Loucy (cell line): ENCODE measurements at regions not wholly inside any gene's neighbourhood (a gene's known extent, or its start where the extent isn't known, plus 50 kb on each side); places are given as distances from the start of the nearest gene placed in this dataset.

Source experiments
- H2AFZ ChIP-seq: fragments of 200-600 bp; sonication (generic); 2 replicates; pipeline ENCODE4 v1.6.0; 2016; ENCODE audit warnings: antibody characterized with exemption, mild to moderate bottlenecking, low read length, moderate library complexity
- H3F3A ChIP-seq: fragments of 200-600 bp; 2 replicates; pipeline ENCODE4 v1.6.0; 2016; ENCODE audit warnings: antibody characterized with exemption, low read depth, mild to moderate bottlenecking
- H3K27me3 ChIP-seq: fragments of 200-600 bp; sonication (generic); 2 replicates; pipeline ENCODE4 v1.6.1; 2014; ENCODE audit warnings: low read length, mild to moderate bottlenecking; ENCODE audit not compliant: insufficient read depth, poor library complexity, severe bottlenecking
- H3K36me3 ChIP-seq: fragments of 200-600 bp; sonication (generic); 2 replicates; pipeline ENCODE4 v1.6.1; 2016; ENCODE audit warnings: low read length; ENCODE audit not compliant: insufficient read depth
- H3K4me1 ChIP-seq: fragments of 200-600 bp; sonication (generic); 2 replicates; pipeline ENCODE4 v1.5.1; 2014; ENCODE audit warnings: low read length, mild to moderate bottlenecking; ENCODE audit not compliant: insufficient read depth, poor library complexity, severe bottlenecking
- H3K4me2 ChIP-seq: fragments of 200-600 bp; sonication (generic); 2 replicates; pipeline ENCODE4 v1.6.0; 2014; ENCODE audit warnings: antibody characterized with exemption, low read length, low read depth, mild to moderate bottlenecking; ENCODE audit not compliant: poor library complexity, severe bottlenecking
- H3K4me3 ChIP-seq: fragments of 200-600 bp; sonication (generic); 2 replicates; pipeline ENCODE4 v1.5.1; 2014; ENCODE audit warnings: low read length, mild to moderate bottlenecking, mixed read lengths; ENCODE audit not compliant: poor library complexity, severe bottlenecking
- H3K79me2 ChIP-seq: fragments of 200-600 bp; sonication (generic); 2 replicates; pipeline ENCODE4 v1.6.1; 2014; ENCODE audit warnings: low read length; ENCODE audit not compliant: insufficient read depth
- H3K9ac ChIP-seq: fragments of 200-600 bp; sonication (generic); 2 replicates; pipeline ENCODE4 v1.6.0; 2014; ENCODE audit warnings: mild to moderate bottlenecking, low read depth, low read length, moderate library complexity; ENCODE audit not compliant: poor library complexity, severe bottlenecking
- H3K9me2 ChIP-seq: fragments of 200-600 bp; sonication (generic); replicated peaks from 2 replicates; pipeline ENCODE4 v1.6.1; 2016; ENCODE audit warnings: low read depth, low read length, mixed read lengths
- H3K9me3 ChIP-seq: fragments of 200-600 bp; sonication (generic); 2 replicates; pipeline ENCODE4 v1.6.1; 2014; ENCODE audit warnings: mild to moderate bottlenecking, antibody characterized with exemption, low read length, low read depth; ENCODE audit not compliant: insufficient read depth
- H4K20me1 ChIP-seq: fragments of 200-600 bp; sonication (generic); 2 replicates; pipeline ENCODE4 v1.6.0; 2014; ENCODE audit warnings: antibody characterized with exemption, low read length, mild to moderate bottlenecking; ENCODE audit not compliant: insufficient read depth, poor library complexity, severe bottlenecking
- EZH2phosphoT487 ChIP-seq: fragments of 200-600 bp; IDR thresholded peaks from 2 replicates; pipeline ENCODE4 v1.6.1; 2018; ENCODE audit warnings: antibody characterized with exemption, mild to moderate bottlenecking, moderate library complexity, borderline replicate concordance
- TF ChIP-seq, protein P1 (sequence below): fragments of 200-600 bp; sonication (generic); conservative IDR thresholded peaks from 2 replicates; pipeline ENCODE4 v1.5.1; 2014; ENCODE audit warnings: mild to moderate bottlenecking, antibody characterized with exemption, low read length

DNA sequence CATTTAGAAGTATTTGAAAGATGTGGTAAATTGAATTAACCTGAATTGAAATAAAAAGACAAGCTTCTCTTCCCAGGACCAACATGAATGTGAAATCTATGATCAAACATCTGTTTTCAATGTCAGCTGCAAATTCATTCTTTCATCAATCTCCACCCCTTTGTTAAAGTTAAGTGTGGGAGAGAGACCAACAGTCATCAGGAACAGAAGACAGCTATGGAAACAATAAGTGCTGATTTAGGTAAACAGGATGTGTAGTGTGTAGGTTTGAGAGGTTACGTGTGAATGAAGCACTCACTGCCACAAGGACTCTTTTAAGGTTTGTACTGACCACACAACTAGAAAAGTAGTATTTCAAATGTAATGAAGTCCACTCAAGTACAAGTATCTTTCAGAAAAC lies 1659.8 kb upstream of the CELF4 start:
- TF ChIP-seq, protein P1, sequence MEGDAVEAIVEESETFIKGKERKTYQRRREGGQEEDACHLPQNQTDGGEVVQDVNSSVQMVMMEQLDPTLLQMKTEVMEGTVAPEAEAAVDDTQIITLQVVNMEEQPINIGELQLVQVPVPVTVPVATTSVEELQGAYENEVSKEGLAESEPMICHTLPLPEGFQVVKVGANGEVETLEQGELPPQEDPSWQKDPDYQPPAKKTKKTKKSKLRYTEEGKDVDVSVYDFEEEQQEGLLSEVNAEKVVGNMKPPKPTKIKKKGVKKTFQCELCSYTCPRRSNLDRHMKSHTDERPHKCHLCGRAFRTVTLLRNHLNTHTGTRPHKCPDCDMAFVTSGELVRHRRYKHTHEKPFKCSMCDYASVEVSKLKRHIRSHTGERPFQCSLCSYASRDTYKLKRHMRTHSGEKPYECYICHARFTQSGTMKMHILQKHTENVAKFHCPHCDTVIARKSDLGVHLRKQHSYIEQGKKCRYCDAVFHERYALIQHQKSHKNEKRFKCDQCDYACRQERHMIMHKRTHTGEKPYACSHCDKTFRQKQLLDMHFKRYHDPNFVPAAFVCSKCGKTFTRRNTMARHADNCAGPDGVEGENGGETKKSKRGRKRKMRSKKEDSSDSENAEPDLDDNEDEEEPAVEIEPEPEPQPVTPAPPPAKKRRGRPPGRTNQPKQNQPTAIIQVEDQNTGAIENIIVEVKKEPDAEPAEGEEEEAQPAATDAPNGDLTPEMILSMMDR, result no peak
- no peak for TF ChIP-seq EZH2phosphoT487
- no peaks in the 10 kb centered on the region for H3K27me3 ChIP-seq
- H3K4me3 ChIP-seq, result no peak overlapping the region
- no peak overlapping the region for H3K9ac ChIP-seq
- H3K9me3 ChIP-seq, result no peaks in the 10 kb centered on the region
- no peak overlapping the region for H3K4me2 ChIP-seq
- H3F3A ChIP-seq, result no peaks in the 10 kb centered on the region
- H2AFZ ChIP-seq, result no peak overlapping the region
- no peaks in the 10 kb centered on the region for H3K4me1 ChIP-seq
- no peaks in the 10 kb centered on the region for H3K79me2 ChIP-seq
- no peaks in the 10 kb centered on the region for H3K9me2 ChIP-seq
- no peaks in the 10 kb centered on the region for H4K20me1 ChIP-seq
- H3K36me3 ChIP-seq, result no peaks in the 10 kb centered on the region

DNA sequence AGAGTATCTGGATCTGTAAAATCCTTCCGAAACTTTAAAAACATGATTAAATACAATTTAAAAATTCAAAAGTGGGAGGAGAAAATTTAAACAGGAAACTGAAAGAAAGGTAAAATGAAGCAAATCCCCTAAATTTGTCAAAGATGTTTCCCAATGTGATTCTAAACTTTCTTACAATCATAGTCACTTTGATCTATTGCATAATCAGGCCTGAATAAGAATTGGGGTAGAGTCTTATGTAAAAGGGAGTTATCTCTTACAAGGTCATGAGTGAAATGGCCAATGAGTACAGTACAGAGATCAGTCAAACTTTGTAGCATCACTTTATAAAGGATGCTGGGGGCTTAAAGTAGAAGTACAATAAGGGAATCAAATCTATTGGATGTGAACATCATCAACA lies 1657.7 kb upstream of the CELF4 start:
- Histone ChIP-seq H3K4me1 (no peaks in the 10 kb centered on the region), H3K36me3 (no peaks in the 10 kb centered on the region), H3K9me3 (no peaks in the 10 kb centered on the region), H3K9ac (no peak overlapping the region), H3K27me3 (no peaks in the 10 kb centered on the region), H2AFZ (no peak overlapping the region), H3F3A (no peaks in the 10 kb centered on the region), H3K9me2 (no peaks in the 10 kb centered on the region), H3K4me2 (no peak overlapping the region), H3K4me3 (no peak overlapping the region), H4K20me1 (no peaks in the 10 kb centered on the region), H3K79me2 (no peaks in the 10 kb centered on the region)
- no peak for TF ChIP-seq EZH2phosphoT487
- TF ChIP-seq, protein P1, result no peak

DNA sequence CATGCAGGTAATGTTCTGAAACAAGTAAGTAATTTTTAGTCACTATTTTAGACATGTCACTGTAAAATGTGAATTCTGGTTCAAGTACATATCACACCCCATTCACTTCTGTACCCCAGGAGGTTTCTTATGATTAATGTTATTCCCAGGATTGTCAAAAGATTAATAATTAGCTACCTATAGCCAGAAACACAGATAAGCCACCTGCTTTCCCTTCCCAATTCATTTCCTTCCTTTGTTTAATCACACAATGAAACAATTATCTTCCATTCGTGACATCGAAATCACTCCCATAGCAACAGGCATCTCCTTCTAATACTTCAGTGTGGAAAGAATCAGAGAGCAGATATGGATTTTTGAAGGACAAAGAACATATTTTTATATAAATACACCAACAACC lies 1650.3 kb upstream of the CELF4 start:
- Histone ChIP-seq H2AFZ (no peak overlapping the region), H3K9ac (no peak overlapping the region), H3K4me3 (no peak overlapping the region), H3K4me2 (no peak overlapping the region), H3K4me1 (no peaks in the 10 kb centered on the region), H3F3A (no peaks in the 10 kb centered on the region), H3K9me3 (0 out of 2 replicates have a peak, but pooled peaks cover 2% of the 10 kb centered on the region), H3K79me2 (no peaks in the 10 kb centered on the region), H3K27me3 (no peaks in the 10 kb centered on the region), H3K36me3 (no peaks in the 10 kb centered on the region), H4K20me1 (no peaks in the 10 kb centered on the region), H3K9me2 (no peaks in the 10 kb centered on the region)
- TF ChIP-seq, protein P1, result no peak
- TF ChIP-seq EZH2phosphoT487, result no peak
